HepG2 (cell line): ENCODE measurements at regions not wholly inside any gene's neighbourhood (a gene's known extent, or its start where the extent isn't known, plus 50 kb on each side); places are given as distances from the start of the nearest gene placed in this dataset.

Experiments used
- ATAC-seq: fragments of 200-7000 bp; cut with Tn5 transposase; 3 replicates; pipeline ENCODE4 v1.9.1; 2020; ENCODE audit warnings: mild to moderate bottlenecking, moderate library complexity
- BruUV-seq: library from RNA; stranded (reverse); fragments of 400-500 nt; replicated peaks from 2 replicates; lab custom pipeline; 2021; lab: Mats Ljungman, UMichigan
- CTCF ChIA-PET: fragments of 300-600 bp; formaldehyde crosslinking; extraction: SDS; loops from one replicate; lab custom pipeline; 2021; ENCODE audit warnings: low total read pairs, inconsistent platforms, low intra/inter-chr PET ratio; lab: Yijun Ruan, JAX
- POLR2A ChIA-PET: fragments of 350-600 bp; sonication (Branson Sonifier 250); formaldehyde crosslinking; loops from one replicate; lab custom pipeline; 2020; ENCODE audit warnings: antibody characterized with exemption, inconsistent platforms; lab: Yijun Ruan, JAX
- DNase-seq: peaks from one replicate; pipeline ENCODE4 v3.0.0-alpha.2; 2015; ENCODE audit warnings: low spot score
- FAIRE-seq: peaks from 3 replicates; lab custom pipeline; 2011; peaks lifted over from hg19 to GRCh38; lab: Jason Lieb, UNC
- H2AFZ ChIP-seq: one replicate; pipeline ENCODE4 v1.6.1; 2011; ENCODE audit warnings: low read length, inconsistent platforms
- H3K27ac ChIP-seq: fragments of 300-600 bp; 3 replicates; pipeline ENCODE4 v1.8.0; 2011; ENCODE audit warnings: mixed run types, mild to moderate bottlenecking, mixed read lengths, low read length, inconsistent platforms; ENCODE audit not compliant: insufficient read depth; ENCODE audit errors: extremely low read length
- H3K27me3 ChIP-seq, 2 experiments: fragments of 200-600 bp in 1 of 2; 2 replicates in 1 of 2; 3 replicates in 1 of 2; pipeline versions ENCODE4 v1.6.0 to v1.8.0; 2011; ENCODE audit warnings: low read length in 2 of 2, mild to moderate bottlenecking in 2 of 2, moderate library complexity in 2 of 2, inconsistent platforms in 1 of 2; ENCODE audit not compliant: insufficient read depth in 2 of 2, control insufficient read depth in 1 of 2
- H3K36me3 ChIP-seq, 2 experiments: fragments of 200-600 bp in 1 of 2; replicated peaks in 1 of 2; 2 replicates in 1 of 2; 3 replicates in 1 of 2; pipeline versions ENCODE4 v1.5.1 to v1.8.0; 2011; ENCODE audit warnings: low read length in 2 of 2, inconsistent platforms in 1 of 2; ENCODE audit not compliant: insufficient read depth in 2 of 2, control insufficient read depth in 1 of 2
- H3K4me1 ChIP-seq: 2 replicates; pipeline ENCODE4 v1.5.1; 2012; ENCODE audit warnings: low read length, inconsistent platforms; ENCODE audit not compliant: insufficient read depth
- H3K4me2 ChIP-seq: 2 replicates; pipeline ENCODE4 v1.6.0; 2011; ENCODE audit warnings: low read depth, low read length, inconsistent platforms
- H3K4me3 ChIP-seq, 3 experiments: fragments of 200-600 bp in 1 of 3; sonication (generic), shearing (Covaris generic) in 1 of 3; replicated peaks in 1 of 3; 2 replicates each; pipeline ENCODE4 v1.5.1; 2011 to 2016; ENCODE audit warnings: low read length in 3 of 3, inconsistent platforms in 2 of 3, low read depth in 2 of 3, mild to moderate bottlenecking in 2 of 3, control low read depth in 1 of 3, mixed read lengths in 1 of 3; ENCODE audit not compliant: insufficient read depth in 1 of 3
- H3K79me2 ChIP-seq: one replicate; pipeline ENCODE4 v1.6.1; 2011; ENCODE audit warnings: low read length, inconsistent platforms; ENCODE audit not compliant: insufficient read depth
- H3K9ac ChIP-seq: 2 replicates; pipeline ENCODE4 v1.6.0; 2011; ENCODE audit warnings: mild to moderate bottlenecking, low read depth, low read length, inconsistent platforms; ENCODE audit not compliant: insufficient read depth
- H3K9me3 ChIP-seq: 2 replicates; pipeline ENCODE4 v1.5.1; 2012; ENCODE audit warnings: mild to moderate bottlenecking, low read length
- H4K20me1 ChIP-seq: 2 replicates; pipeline ENCODE4 v1.6.0; 2011; ENCODE audit warnings: inconsistent platforms, mild to moderate bottlenecking, low read length, moderate library complexity; ENCODE audit not compliant: insufficient read depth
- DNMT3B ChIP-seq: conservative IDR thresholded peaks from 2 replicates; pipeline ENCODE4 v1.6.1; 2016; ENCODE audit warnings: missing biosample characterization, control low read depth
- ESRRA ChIP-seq: sonication (generic); formaldehyde crosslinking; IDR thresholded peaks from 2 replicates; pipeline ENCODE4 v1.5.1; 2020; ENCODE audit warnings: mild to moderate bottlenecking, low read depth, missing genetic modification reagents
- HCFC1 ChIP-seq: fragments of 150-350 bp; IDR thresholded peaks from 2 replicates; pipeline ENCODE4 v1.6.1; 2014; ENCODE audit warnings: low read depth, low read length
- HOXA9 ChIP-seq: sonication (generic); formaldehyde crosslinking; IDR thresholded peaks from 2 replicates; pipeline ENCODE4 v1.8.1; 2022; ENCODE audit warnings: missing genetic modification reagents, mild to moderate bottlenecking, moderate library complexity, borderline replicate concordance
- MAZ ChIP-seq, 2 experiments: sonication (generic) in 1 of 2; formaldehyde crosslinking in 1 of 2; IDR thresholded peaks; 2 replicates each; pipeline versions ENCODE4 v1.5.0 to v1.6.1; 2012 to 2020; ENCODE audit warnings: low read depth in 2 of 2, mild to moderate bottlenecking in 2 of 2, borderline replicate concordance in 1 of 2, improper control_type of control experiment in 1 of 2, low read length in 1 of 2, missing genetic modification reagents in 1 of 2, moderate library complexity in 1 of 2
- NFIC ChIP-seq: IDR thresholded peaks from 2 replicates; pipeline ENCODE4 v1.6.1; 2012; ENCODE audit warnings: mild to moderate bottlenecking, low read length, inconsistent platforms
- POLR2AphosphoS2 ChIP-seq: IDR thresholded peaks from 2 replicates; pipeline ENCODE4 v1.6.1; 2011; ENCODE audit warnings: low read depth, low read length, improper control_type of control experiment
- PRMT3 ChIP-seq: sonication (generic); formaldehyde crosslinking; IDR thresholded peaks from 2 replicates; pipeline ENCODE4 v1.8.1; 2022; ENCODE audit warnings: low read depth, mild to moderate bottlenecking, moderate library complexity, missing genetic modification reagents, borderline replicate concordance
- RAD21 ChIP-seq: fragments of 450-650 bp; formaldehyde crosslinking; IDR thresholded peaks from 2 replicates; pipeline ENCODE4 v1.5.0; 2020; ENCODE audit warnings: mild to moderate bottlenecking
- SRY ChIP-seq: sonication (generic); formaldehyde crosslinking; IDR thresholded peaks from 2 replicates; pipeline ENCODE4 v1.8.0; 2022; ENCODE audit warnings: mild to moderate bottlenecking, missing genetic modification reagents
- ZFP41 ChIP-seq: sonication (generic); formaldehyde crosslinking; IDR thresholded peaks from 2 replicates; pipeline ENCODE4 v1.4.0; 2020; ENCODE audit warnings: mild to moderate bottlenecking, missing genetic modification reagents, borderline replicate concordance
- ZNF20 ChIP-seq: sonication (generic); formaldehyde crosslinking; IDR thresholded peaks from 2 replicates; pipeline ENCODE4 v1.4.0; 2020; ENCODE audit warnings: mild to moderate bottlenecking, moderate library complexity, missing genetic modification reagents
- ZNF441 ChIP-seq: sonication (generic); formaldehyde crosslinking; IDR thresholded peaks from 2 replicates; pipeline ENCODE4 v1.7.0; 2021; ENCODE audit warnings: missing genetic modification reagents, borderline replicate concordance
- ZSCAN12 ChIP-seq: sonication (generic); formaldehyde crosslinking; IDR thresholded peaks from 2 replicates; pipeline ENCODE4 v1.9.0; 2021; ENCODE audit warnings: mild to moderate bottlenecking, missing genetic modification reagents
- WGBS: methylation state at CpG from one replicate; pipeline ENCODE4 v1.1.6; 2017; ENCODE audit warnings: low lambda C conversion rate; 5-methylcytosine and 5-hydroxymethylcytosine counted together
- in situ Hi-C: cut with HindIII; loops from 2 replicates; pipeline ENCODE4 v1.10.0; 2017; ENCODE audit warnings: low pct_unique_long_range_greater_than_20kb; ENCODE audit not compliant: extremely low pct_ligation_motif_present
- intact Hi-C: fragments of 100-400 bp; cut with micrococcal nuclease; formaldehyde crosslinking; loops from one replicate; pipeline ENCODE4 v1.10.0; 2022; ENCODE audit not compliant: unreplicated experiment
- TF ChIP-seq, protein P1 (sequence below): sonication (generic); formaldehyde crosslinking; IDR thresholded peaks from 2 replicates; pipeline ENCODE4 v1.5.0; 2020; ENCODE audit warnings: missing genetic modification reagents
- TF ChIP-seq, protein P2 (sequence below): sonication (generic); formaldehyde crosslinking; IDR thresholded peaks from 2 replicates; pipeline ENCODE4 v1.8.1; 2023; ENCODE audit warnings: mild to moderate bottlenecking, moderate library complexity, missing genetic modification reagents

DNA sequence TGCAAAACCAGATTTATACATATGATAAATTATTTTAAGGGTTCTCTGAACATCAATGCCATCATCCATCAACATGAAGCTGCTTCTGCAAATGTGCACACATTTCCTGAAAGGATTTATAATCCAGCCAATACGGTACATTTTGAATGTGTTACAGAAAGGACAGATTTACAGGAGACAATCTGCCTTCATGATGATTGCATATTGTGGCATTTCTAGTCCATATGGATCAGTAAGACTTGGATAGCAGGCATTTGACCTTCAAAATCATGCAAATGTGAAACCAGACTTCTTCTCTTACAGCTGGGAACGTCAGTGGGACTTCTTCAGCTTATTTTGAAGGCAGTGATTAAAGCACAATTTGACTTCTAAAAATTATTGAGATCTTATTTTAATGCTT, 217.3 kb upstream of the GK2 start (continued):
- TF ChIP-seq ZNF441 (CRISPR knock-in tag) (no peak), DNMT3B (CRISPR knock-in tag) (no peak), HCFC1 (no peak)
- TF ChIP-seq, all 625 proteins: peak for 0

DNA sequence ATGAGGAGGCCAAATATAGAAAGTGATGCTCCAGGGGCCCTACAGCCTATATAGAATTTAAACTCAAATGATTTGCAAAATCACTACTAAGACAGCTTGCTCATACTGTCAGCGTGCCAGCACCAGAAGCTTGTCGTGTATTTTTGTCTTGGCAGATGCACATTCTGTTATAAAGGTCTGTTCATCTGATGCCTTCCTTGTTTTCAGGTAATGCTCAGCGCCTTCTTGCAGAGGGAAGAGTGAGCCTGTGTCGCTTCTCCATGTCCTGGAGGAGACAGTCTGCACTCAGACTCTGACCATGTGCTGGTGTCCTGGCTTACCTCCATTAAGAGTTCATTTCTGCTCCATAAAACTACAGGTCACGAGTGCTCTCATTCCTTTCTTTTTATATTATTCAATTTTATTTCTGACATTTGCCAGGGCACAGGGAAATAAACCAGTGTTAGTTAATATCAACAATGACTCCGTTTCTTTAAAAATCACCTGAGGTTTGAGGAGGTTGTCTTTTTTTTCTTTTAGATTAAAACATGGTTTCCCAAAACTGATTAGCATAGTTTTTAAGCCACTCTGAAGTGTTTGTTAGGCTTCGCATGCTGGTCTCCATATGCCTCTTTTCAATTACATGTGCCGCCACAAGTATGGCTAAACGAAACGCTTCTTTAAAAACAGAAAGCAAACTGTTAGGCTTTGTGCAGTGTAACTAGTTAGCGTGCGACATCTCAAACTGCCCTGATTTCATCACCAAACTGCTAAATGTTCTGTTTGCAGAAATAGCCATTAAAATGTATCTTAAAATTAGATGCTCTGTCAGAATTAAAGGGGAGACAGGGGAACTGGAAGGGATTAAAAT, 215.2 kb upstream of the GK2 start:
- BruUV-seq, result no TSS peak
- Histone ChIP-seq H3K4me2 (no peak overlapping the region), H3K36me3 (no peaks in the 10 kb centered on the region), H3K9ac (no peak overlapping the region), H3K27ac (no peak overlapping the region), H3K4me1 (no peaks in the 10 kb centered on the region), H3K4me3 (no peak overlapping the region), H2AFZ (no peak overlapping the region), H4K20me1 (no peaks in the 10 kb centered on the region), H3K27me3 (no peaks in the 10 kb centered on the region), H3K9me3 (no peaks in the 10 kb centered on the region), H3K79me2 (no peaks in the 10 kb centered on the region)
- ChIA-PET POLR2A (no interaction called here), CTCF (no interaction called here)
- in situ Hi-C loops, result no loop called here
- FAIRE-seq, result no peak
- ATAC-seq, result no peak
- TF ChIP-seq NFIC, result no peak
- TF ChIP-seq ZSCAN12 (CRISPR knock-in tag), result no peak
- no peak for TF ChIP-seq MAZ (IDR thresholded peaks at IDR 0.05; ENCODE audit: borderline replicate concordance, low read depth, low read length)
- no peak for TF ChIP-seq MAZ (CRISPR knock-in tag; IDR thresholded peaks at IDR 0.05; ENCODE audit: low read depth)
- no peak for TF ChIP-seq ZFP41 (CRISPR knock-in tag)
- no peak for TF ChIP-seq ESRRA (CRISPR knock-in tag)
- no peak for TF ChIP-seq HOXA9 (CRISPR knock-in tag)
- no peak for TF ChIP-seq ZNF20 (CRISPR knock-in tag)
- TF ChIP-seq, protein P1, sequence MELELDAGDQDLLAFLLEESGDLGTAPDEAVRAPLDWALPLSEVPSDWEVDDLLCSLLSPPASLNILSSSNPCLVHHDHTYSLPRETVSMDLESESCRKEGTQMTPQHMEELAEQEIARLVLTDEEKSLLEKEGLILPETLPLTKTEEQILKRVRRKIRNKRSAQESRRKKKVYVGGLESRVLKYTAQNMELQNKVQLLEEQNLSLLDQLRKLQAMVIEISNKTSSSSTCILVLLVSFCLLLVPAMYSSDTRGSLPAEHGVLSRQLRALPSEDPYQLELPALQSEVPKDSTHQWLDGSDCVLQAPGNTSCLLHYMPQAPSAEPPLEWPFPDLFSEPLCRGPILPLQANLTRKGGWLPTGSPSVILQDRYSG (CRISPR knock-in tag), result no peak
- no peak for TF ChIP-seq POLR2AphosphoS2
- TF ChIP-seq PRMT3 (CRISPR knock-in tag), result no peak
- TF ChIP-seq, protein P2, sequence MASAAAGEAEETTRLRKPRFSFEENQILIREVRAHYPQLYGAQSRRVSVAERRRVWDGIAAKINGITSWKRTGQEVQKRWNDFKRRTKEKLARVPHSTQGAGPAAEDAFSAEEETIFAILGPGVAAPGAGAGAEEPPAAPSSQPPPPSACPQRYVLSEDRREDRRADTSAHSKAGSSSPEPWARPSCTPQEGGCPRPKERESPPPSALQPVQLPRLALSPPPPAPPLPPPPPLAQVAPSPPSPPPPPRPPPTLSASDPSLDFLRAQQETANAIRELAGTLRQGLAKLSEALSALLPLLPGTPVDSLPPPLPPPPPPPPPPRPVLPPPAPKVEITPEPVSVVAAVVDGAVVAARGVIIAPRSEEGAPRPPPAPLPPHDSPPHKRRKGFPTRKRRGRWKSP (CRISPR knock-in tag), result no peak
- no peak for TF ChIP-seq SRY (CRISPR knock-in tag)
- no peak for TF ChIP-seq RAD21 (CRISPR knock-in tag)
- intact Hi-C loops, result no loop called here
- no peak for DNase-seq
- WGBS, result 33% methylated on average over 12 of the region's 12 CpGs
